Keratinocyte (primary cell): ENCODE measurements at regions not wholly inside any gene's neighbourhood (a gene's known extent, or its start where the extent isn't known, plus 50 kb on each side); places are given as distances from the start of the nearest gene placed in this dataset.

Experiments
- DNase-seq: peaks from one replicate; pipeline ENCODE4 v3.0.0-alpha.2; 2011; ENCODE audit warnings: low read depth, missing footprints, low spot score
- FAIRE-seq: peaks from 2 replicates; lab custom pipeline; 2011; peaks lifted over from hg19 to GRCh38; lab: Jason Lieb, UNC
- H2AFZ ChIP-seq: 2 replicates; pipeline ENCODE4 v1.6.0; 2012; ENCODE audit warnings: low read length, control low read depth, inconsistent platforms; ENCODE audit not compliant: control insufficient read depth
- H3K27ac ChIP-seq: 2 replicates; pipeline ENCODE4 v1.5.1; 2011; ENCODE audit warnings: low read length; ENCODE audit not compliant: control insufficient read depth, insufficient read depth
- H3K27me3 ChIP-seq: 3 replicates; pipeline ENCODE4 v1.6.0; 2011; ENCODE audit warnings: low read length; ENCODE audit not compliant: control insufficient read depth, insufficient read depth; ENCODE audit errors: extremely low read depth
- H3K36me3 ChIP-seq, 2 experiments: 2 replicates in 1 of 2; 3 replicates in 1 of 2; pipeline ENCODE4 v1.5.1; 2011; ENCODE audit warnings: low read length in 2 of 2, mild to moderate bottlenecking in 1 of 2; ENCODE audit not compliant: control insufficient read depth in 2 of 2, insufficient read depth in 2 of 2; ENCODE audit errors: extremely low read depth in 1 of 2
- H3K4me1 ChIP-seq: 3 replicates; pipeline ENCODE4 v1.5.1; 2011; ENCODE audit warnings: low read length; ENCODE audit not compliant: control insufficient read depth, insufficient read depth; ENCODE audit errors: extremely low read depth
- H3K4me2 ChIP-seq: 3 replicates; pipeline ENCODE4 v1.6.0; 2011; ENCODE audit warnings: low read depth, low read length; ENCODE audit not compliant: control insufficient read depth, insufficient read depth; ENCODE audit errors: extremely low read depth
- H3K4me3 ChIP-seq, 3 experiments: fragments of 200-600 bp in 1 of 3; sonication (generic) in 1 of 3; 2 replicates in 2 of 3; 3 replicates in 1 of 3; pipeline ENCODE4 v1.5.1; 2011 to 2016; ENCODE audit warnings: low read length in 3 of 3, mild to moderate bottlenecking in 3 of 3, control low read depth in 2 of 3, inconsistent platforms in 1 of 3, low read depth in 1 of 3, mixed read lengths in 1 of 3, mixed run types in 1 of 3, moderate library complexity in 1 of 3; ENCODE audit not compliant: control insufficient read depth in 2 of 3, insufficient read depth in 2 of 3; ENCODE audit errors: extremely low read depth in 1 of 3
- H3K79me2 ChIP-seq: 2 replicates; pipeline ENCODE4 v1.6.0; 2012; ENCODE audit warnings: low read length; ENCODE audit not compliant: control insufficient read depth, insufficient read depth
- H3K9ac ChIP-seq: 3 replicates; pipeline ENCODE4 v1.6.0; 2011; ENCODE audit warnings: low read length; ENCODE audit not compliant: control insufficient read depth, insufficient read depth; ENCODE audit errors: extremely low read depth
- H3K9me1 ChIP-seq: 3 replicates; pipeline ENCODE4 v1.6.0; 2011; ENCODE audit warnings: low read length; ENCODE audit not compliant: control insufficient read depth, insufficient read depth; ENCODE audit errors: extremely low read depth
- H3K9me3 ChIP-seq: 2 replicates; pipeline ENCODE4 v1.5.1; 2012; ENCODE audit warnings: low read depth, low read length; ENCODE audit not compliant: control insufficient read depth
- H4K20me1 ChIP-seq: 3 replicates; pipeline ENCODE4 v1.6.0; 2011; ENCODE audit warnings: low read length; ENCODE audit not compliant: control insufficient read depth, insufficient read depth; ENCODE audit errors: extremely low read depth
- CTCF ChIP-seq, 3 experiments: IDR thresholded peaks in 1 of 3; conservative IDR thresholded peaks in 1 of 3; optimal IDR thresholded peaks in 1 of 3; 2 replicates in 2 of 3; 3 replicates in 1 of 3; pipeline versions ENCODE3 to v1.5.1; 2011; ENCODE audit warnings: low read length in 3 of 3, mild to moderate bottlenecking in 3 of 3, moderate library complexity in 2 of 3, control low read depth in 1 of 3, inconsistent platforms in 1 of 3; ENCODE audit not compliant: insufficient read depth in 2 of 3; ENCODE audit errors: extremely low read depth in 1 of 3
- EZH2 ChIP-seq: IDR thresholded peaks from one replicate; pipeline ENCODE4 v1.6.1; 2012; ENCODE audit warnings: inconsistent platforms, mild to moderate bottlenecking, low read length, moderate library complexity
- dilution Hi-C: fragments of 300-500 bp; cut with MboI; formaldehyde crosslinking; loops from one replicate; pipeline ENCODE4 v1.7.0; 2020; ENCODE audit warnings: low sequenced_read_pairs; ENCODE audit not compliant: extremely low pct_ligation_motif_present

GRCh38 chr20:4633780-4634179 lies 52.5 kb upstream of the PRNP start:
- FAIRE-seq, result peak; percentile 91
- H3K27ac ChIP-seq, result no peak overlapping the region

GRCh38 chr20:4633379-4633778 lies 52.9 kb upstream of the PRNP start:
- H3K9me1 ChIP-seq, result no peaks in the 10 kb centered on the region
- H2AFZ ChIP-seq, result no peak overlapping the region
- no peaks in the 10 kb centered on the region for H4K20me1 ChIP-seq
- H3K9ac ChIP-seq, result no peak overlapping the region
- H3K9me3 ChIP-seq, result peaks cover 2% of the 10 kb centered on the region
- H3K4me3 ChIP-seq, result no peak overlapping the region
- no peak for TF ChIP-seq EZH2
- TF ChIP-seq CTCF (optimal IDR thresholded peaks at IDR 0.05 in 1 of 3, IDR thresholded peaks at IDR 0.05 in 1 of 3, conservative IDR thresholded peaks at IDR 0.05 in 1 of 3; ENCODE audit: extremely low read depth in 1 of 3, insufficient read depth in 2 of 3, low read length in 3 of 3), result no peak
- H3K27ac ChIP-seq, result no peak overlapping the region
- DNase-seq (no peak), FAIRE-seq (no peak)
- dilution Hi-C loops, result no loop called here
- H3K36me3 ChIP-seq, result no peaks in the 10 kb centered on the region
- H3K27me3 ChIP-seq, result no peaks in the 10 kb centered on the region
- H3K4me2 ChIP-seq, result no peak overlapping the region
- H3K79me2 ChIP-seq, result no peaks in the 10 kb centered on the region
- H3K4me1 ChIP-seq, result peaks cover 20% of the 10 kb centered on the region

More at GRCh38 chr20:4633780-4634179, 52.5 kb upstream of the PRNP start:
- H3K79me2 ChIP-seq, result no peaks in the 10 kb centered on the region
- H4K20me1 ChIP-seq, result no peaks in the 10 kb centered on the region
- H3K9me1 ChIP-seq, result no peaks in the 10 kb centered on the region
- peaks cover 2% of the 10 kb centered on the region for H3K9me3 ChIP-seq
- H3K4me1 ChIP-seq, result peaks cover 24% of the 10 kb centered on the region
- DNase-seq, result no peak
- no peak overlapping the region for H3K4me3 ChIP-seq
- dilution Hi-C loops, result no loop called here
- H3K36me3 ChIP-seq, result no peaks in the 10 kb centered on the region
- peak overlapping the region; percentile 20 for H3K4me2 ChIP-seq
- TF ChIP-seq EZH2 (no peak), CTCF (optimal IDR thresholded peaks at IDR 0.05 in 1 of 3, IDR thresholded peaks at IDR 0.05 in 1 of 3, conservative IDR thresholded peaks at IDR 0.05 in 1 of 3; ENCODE audit: extremely low read depth in 1 of 3, insufficient read depth in 2 of 3, low read length in 3 of 3) (no peak)
- no peak overlapping the region for H3K9ac ChIP-seq
- H2AFZ ChIP-seq, result no peak overlapping the region
- no peaks in the 10 kb centered on the region for H3K27me3 ChIP-seq
